ENCODE measurements at regions not wholly inside any gene's neighbourhood (a gene's known extent, or its start where the extent isn't known, plus 50 kb on each side); places are given as distances from the start of the nearest gene placed in this dataset.
"Not testable (repeated sequence)": the region's sequence is repeated elsewhere in the genome, so short reads cannot be mapped to it uniquely, and the experiment has no call there.

DNA sequence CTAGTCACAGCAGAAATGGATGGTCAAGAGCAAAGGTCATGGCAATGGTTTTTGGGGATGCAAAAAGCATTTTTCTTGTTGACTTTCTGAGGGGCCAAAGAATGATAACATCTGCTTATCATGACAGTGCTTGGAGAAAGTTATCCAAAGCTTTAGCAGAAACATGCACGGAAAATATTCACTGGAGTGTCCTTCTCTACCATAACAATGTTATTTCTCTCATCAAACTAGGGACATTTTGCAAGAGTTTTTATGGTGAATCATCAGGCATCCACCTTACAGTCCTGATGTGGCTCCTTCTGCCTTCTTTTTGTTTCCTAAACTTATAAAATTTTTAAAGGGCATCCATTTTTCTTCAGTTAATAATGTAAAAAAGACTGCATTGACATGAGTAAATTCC is 302.3 kb downstream of the HIVEP2 start:
- H3K27ac ChIP-seq (ENCODE audit: low read depth, low read length) = no peak overlapping the region
- H3K36me3 ChIP-seq (ENCODE audit: insufficient read depth, low read length) = no peaks in the 10 kb centered on the region
- H3K9ac ChIP-seq (ENCODE audit: low read depth, low read length) = no peak overlapping the region
- H3K4me1 ChIP-seq (ENCODE audit: insufficient read depth, low read length) = peaks cover 18% of the 10 kb centered on the region
- no peaks in the 10 kb centered on the region for H3K9me3 ChIP-seq (ENCODE audit: insufficient read depth, low read depth, low read length)
- WGBS = 91% methylated on average over 1 of the region's 1 CpG
- H3K4me3 ChIP-seq (ENCODE audit: low read length) = no peak overlapping the region
- H3K27me3 ChIP-seq (ENCODE audit: insufficient read depth, low read length) = no peaks in the 10 kb centered on the region

DNA sequence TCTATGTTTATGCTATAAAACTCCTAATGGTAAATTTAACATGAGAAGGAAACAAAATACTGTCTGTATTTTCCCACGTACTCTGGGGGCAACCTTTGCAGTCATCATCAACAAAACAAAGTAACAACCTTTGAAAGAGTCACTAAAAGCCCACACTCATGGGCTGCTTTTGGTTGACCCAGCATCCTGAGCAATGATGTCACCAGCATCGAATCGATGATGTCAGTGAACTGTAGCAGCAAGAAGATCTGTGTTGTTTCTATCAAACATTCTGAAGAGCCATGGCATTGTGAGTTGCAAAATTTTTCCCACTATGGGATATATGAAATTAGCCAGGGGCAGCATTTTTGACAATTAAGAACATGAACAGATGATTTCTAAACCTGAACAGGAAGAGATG is 300.1 kb downstream of the HIVEP2 start:
- no peaks in the 10 kb centered on the region for H3K27me3 ChIP-seq (ENCODE audit: insufficient read depth, low read length)
- H3K27ac ChIP-seq (ENCODE audit: low read depth, low read length) = no peak overlapping the region
- no peak overlapping the region for H3K9ac ChIP-seq (ENCODE audit: low read depth, low read length)
- H3K9me3 ChIP-seq (ENCODE audit: insufficient read depth, low read depth, low read length) = no peaks in the 10 kb centered on the region
- H3K4me3 ChIP-seq (ENCODE audit: low read length) = no peak overlapping the region
- peaks cover 36% of the 10 kb centered on the region for H3K4me1 ChIP-seq (ENCODE audit: insufficient read depth, low read length)
- no peaks in the 10 kb centered on the region for H3K36me3 ChIP-seq (ENCODE audit: insufficient read depth, low read length)
- 77% methylated on average over 3 of the region's 3 CpGs for WGBS

- no peaks in the 10 kb centered on the region for H3K36me3 ChIP-seq (ENCODE audit: insufficient read depth, low read length)
- no peak overlapping the region for H3K9ac ChIP-seq (ENCODE audit: low read depth, low read length)
- H3K4me3 ChIP-seq (ENCODE audit: low read length) = no peak overlapping the region
- no peaks in the 10 kb centered on the region for H3K27me3 ChIP-seq (ENCODE audit: insufficient read depth, low read length)
- H3K9me3 ChIP-seq (ENCODE audit: insufficient read depth, low read depth, low read length) = no peaks in the 10 kb centered on the region
- H3K4me1 ChIP-seq (ENCODE audit: insufficient read depth, low read length) = peaks cover 43% of the 10 kb centered on the region
- H3K27ac ChIP-seq (ENCODE audit: low read depth, low read length) = peak overlapping the region; percentile 23; the same call in 1 of the 2 replicates
- 93% methylated on average over 2 of the region's 2 CpGs for WGBS
These were observed 299.3 kb downstream of the HIVEP2 start for GRCh38 chr6:142645663-142646062.

DNA sequence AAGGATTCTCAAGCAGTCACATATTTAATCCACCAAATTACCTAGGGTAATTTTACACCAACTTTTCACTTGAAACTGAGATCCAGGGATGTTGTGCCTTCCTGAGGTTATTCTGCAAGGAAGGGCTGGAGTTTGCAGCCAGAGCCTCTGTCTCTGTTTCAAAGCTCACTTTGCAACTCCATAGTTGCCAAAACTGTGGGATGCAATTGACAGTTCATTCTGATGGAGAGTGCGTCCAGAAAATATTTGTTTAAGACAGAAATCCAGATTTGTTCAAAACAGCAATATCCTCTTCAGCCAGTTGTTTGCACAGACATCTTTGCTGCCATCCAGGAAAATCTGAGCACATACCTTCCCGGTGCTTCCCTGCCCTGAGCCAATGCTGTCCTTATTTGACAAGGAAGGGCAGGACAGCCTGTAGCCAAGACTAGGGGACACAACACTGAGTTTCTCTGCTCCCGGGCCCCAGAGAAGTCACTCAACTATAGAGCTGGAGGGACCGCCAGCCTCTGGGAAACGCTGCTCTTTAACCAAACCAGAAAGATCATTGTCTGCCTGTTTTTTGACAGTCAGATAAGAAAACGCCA is 297.4 kb downstream of the HIVEP2 start:
- Histone ChIP-seq H3K27ac (ENCODE audit: low read depth, low read length) (peak overlapping the region; percentile 78), H3K4me1 (ENCODE audit: insufficient read depth, low read length) (peaks cover 49% of the 10 kb centered on the region), H3K36me3 (ENCODE audit: insufficient read depth, low read length) (no peaks in the 10 kb centered on the region), H3K9me3 (ENCODE audit: insufficient read depth, low read depth, low read length) (no peaks in the 10 kb centered on the region), H3K9ac (ENCODE audit: low read depth, low read length) (peak overlapping the region; percentile 24; the same call in 1 of the 2 replicates), H3K27me3 (ENCODE audit: insufficient read depth, low read length) (no peaks in the 10 kb centered on the region), H3K4me3 (ENCODE audit: low read length) (no peak overlapping the region)
- 19% methylated on average over 6 of the region's 6 CpGs for WGBS

GRCh38 chr6:142648036-142648451 is 296.9 kb downstream of the HIVEP2 start:
- Histone ChIP-seq H3K27me3 (ENCODE audit: insufficient read depth, low read length) (no peaks in the 10 kb centered on the region), H3K9ac (ENCODE audit: low read depth, low read length) (peak overlapping the region; percentile 24; the same call in 1 of the 2 replicates), H3K4me3 (ENCODE audit: low read length) (no peak overlapping the region), H3K9me3 (ENCODE audit: insufficient read depth, low read depth, low read length) (no peaks in the 10 kb centered on the region), H3K27ac (ENCODE audit: low read depth, low read length) (peak overlapping the region; percentile 78; the same call in 1 of the 2 replicates), H3K36me3 (ENCODE audit: insufficient read depth, low read length) (no peaks in the 10 kb centered on the region), H3K4me1 (ENCODE audit: insufficient read depth, low read length) (peaks cover 49% of the 10 kb centered on the region)
- WGBS = 2% methylated on average over 2 of the region's 3 CpGs

- Histone ChIP-seq H3K4me1 (ENCODE audit: insufficient read depth, low read length) (peaks cover 49% of the 10 kb centered on the region), H3K36me3 (ENCODE audit: insufficient read depth, low read length) (no peaks in the 10 kb centered on the region), H3K9me3 (ENCODE audit: insufficient read depth, low read depth, low read length) (no peaks in the 10 kb centered on the region), H3K27me3 (ENCODE audit: insufficient read depth, low read length) (no peaks in the 10 kb centered on the region), H3K4me3 (ENCODE audit: low read length) (no peak overlapping the region), H3K9ac (ENCODE audit: low read depth, low read length) (0 out of 2 replicates have a peak overlapping the region, but pooled peaks have one; percentile 48), H3K27ac (ENCODE audit: low read depth, low read length) (peak overlapping the region; percentile 78; the same call in 1 of the 2 replicates)
- no CpG with 5 or more reads among the region's 1 CpG for WGBS
These were observed 296.4 kb downstream of the HIVEP2 start for GRCh38 chr6:142648526-142648925.

GRCh38 chr6:142649438-142650234 is 295.3 kb downstream of the HIVEP2 start:
- not testable (repeated sequence) for H3K4me3 ChIP-seq (ENCODE audit: low read length); H3K36me3 ChIP-seq (ENCODE audit: insufficient read depth, low read length); H3K9me3 ChIP-seq (ENCODE audit: insufficient read depth, low read depth, low read length); H3K27me3 ChIP-seq (ENCODE audit: insufficient read depth, low read length)
- peak overlapping the region; percentile 48 for H3K9ac ChIP-seq (ENCODE audit: low read depth, low read length)
- WGBS = 29% methylated on average over 4 of the region's 11 CpGs
- H3K4me1 ChIP-seq (ENCODE audit: insufficient read depth, low read length) = peaks cover 49% of the 10 kb centered on the region
- peak overlapping the region; percentile 85 for H3K27ac ChIP-seq (ENCODE audit: low read depth, low read length)

- H3K9me3 ChIP-seq (ENCODE audit: insufficient read depth, low read depth, low read length) = no peaks in the 10 kb centered on the region
- H3K4me1 ChIP-seq (ENCODE audit: insufficient read depth, low read length) = peaks cover 44% of the 10 kb centered on the region
- whole genome bisulfite sequencing = 74% methylated on average over 3 of the region's 3 CpGs
- H3K27ac ChIP-seq (ENCODE audit: low read depth, low read length) = 0 out of 2 replicates have a peak overlapping the region, but pooled peaks have one; percentile 7
- H3K4me3 ChIP-seq (ENCODE audit: low read length) = no peak overlapping the region
- no peaks in the 10 kb centered on the region for H3K27me3 ChIP-seq (ENCODE audit: insufficient read depth, low read length)
- no peaks in the 10 kb centered on the region for H3K36me3 ChIP-seq (ENCODE audit: insufficient read depth, low read length)
- no peak overlapping the region for H3K9ac ChIP-seq (ENCODE audit: low read depth, low read length)
These were observed 293.6 kb downstream of the HIVEP2 start for GRCh38 chr6:142651384-142651783.

GRCh38 chr6:142653710-142654420 is 291.1 kb downstream of the HIVEP2 start:
- H3K27ac ChIP-seq (ENCODE audit: low read depth, low read length) = no peak overlapping the region
- no peaks in the 10 kb centered on the region for H3K36me3 ChIP-seq (ENCODE audit: insufficient read depth, low read length)
- H3K9me3 ChIP-seq (ENCODE audit: insufficient read depth, low read depth, low read length) = no peaks in the 10 kb centered on the region
- WGBS = 94% methylated on average over 4 of the region's 5 CpGs
- no peak overlapping the region for H3K4me3 ChIP-seq (ENCODE audit: low read length)
- H3K4me1 ChIP-seq (ENCODE audit: insufficient read depth, low read length) = peaks cover 19% of the 10 kb centered on the region
- no peak overlapping the region for H3K9ac ChIP-seq (ENCODE audit: low read depth, low read length)
- H3K27me3 ChIP-seq (ENCODE audit: insufficient read depth, low read length) = no peaks in the 10 kb centered on the region

GRCh38 chr6:142659661-142660060 is 285.3 kb downstream of the HIVEP2 start:
- no peak overlapping the region for H3K4me3 ChIP-seq (ENCODE audit: low read length)
- 89% methylated on average over 1 of the region's 2 CpGs for WGBS

DNA sequence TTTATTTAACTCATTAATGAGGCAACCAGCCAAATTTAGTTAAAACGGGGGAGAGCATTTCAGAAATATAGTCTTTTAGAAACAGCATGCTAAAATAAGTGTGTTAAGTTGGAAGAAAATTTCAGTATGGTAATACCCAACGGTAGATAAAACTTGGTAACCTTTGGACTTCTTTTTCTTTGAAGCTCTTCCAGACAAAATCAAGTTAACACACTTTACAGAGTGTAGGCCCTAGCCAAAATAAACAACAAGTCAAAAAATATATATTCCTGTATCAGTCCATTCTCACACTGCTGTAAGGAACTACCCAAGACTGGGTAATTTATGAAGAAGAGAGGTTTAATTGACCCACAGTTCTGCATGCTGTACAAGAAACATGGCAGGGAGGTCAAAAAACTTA is 279.6 kb downstream of the HIVEP2 start:
- Histone ChIP-seq H3K27ac (ENCODE audit: low read depth, low read length) (no peak overlapping the region), H3K9me3 (ENCODE audit: insufficient read depth, low read depth, low read length) (peaks cover 24% of the 10 kb centered on the region), H3K4me3 (ENCODE audit: low read length) (no peak overlapping the region), H3K9ac (ENCODE audit: low read depth, low read length) (no peak overlapping the region), H3K27me3 (ENCODE audit: insufficient read depth, low read length) (no peaks in the 10 kb centered on the region), H3K4me1 (ENCODE audit: insufficient read depth, low read length) (no peaks in the 10 kb centered on the region), H3K36me3 (ENCODE audit: insufficient read depth, low read length) (0 out of 2 replicates have a peak, but pooled peaks cover 3% of the 10 kb centered on the region)
- 50% methylated on average over 2 of the region's 2 CpGs for WGBS

More at GRCh38 chr6:142659661-142660060, 285.3 kb downstream of the HIVEP2 start:
- Histone ChIP-seq H3K9ac (ENCODE audit: low read depth, low read length) (no peak overlapping the region), H3K36me3 (ENCODE audit: insufficient read depth, low read length) (0 out of 2 replicates have a peak, but pooled peaks cover 3% of the 10 kb centered on the region), H3K27me3 (ENCODE audit: insufficient read depth, low read length) (no peaks in the 10 kb centered on the region), H3K9me3 (ENCODE audit: insufficient read depth, low read depth, low read length) (peaks cover 24% of the 10 kb centered on the region), H3K4me1 (ENCODE audit: insufficient read depth, low read length) (no peaks in the 10 kb centered on the region), H3K27ac (ENCODE audit: low read depth, low read length) (no peak overlapping the region)
